Common myeloid progenitor, CD34-positive (primary cell): ENCODE measurements at regions not wholly inside any gene's neighbourhood (a gene's known extent, or its start where the extent isn't known, plus 50 kb on each side); places are given as distances from the start of the nearest gene placed in this dataset.

Experiments used
- CTCF ChIA-PET: fragments of 350-600 bp; sonication (Branson Sonifier 250); formaldehyde crosslinking; loops from one replicate; lab custom pipeline; 2021; ENCODE audit warnings: antibody characterized with exemption; lab: Charles Lee
- POLR2A ChIA-PET: fragments of 350-600 bp; sonication (Branson Sonifier 250); formaldehyde crosslinking; loops from one replicate; lab custom pipeline; 2021; ENCODE audit warnings: antibody characterized with exemption; lab: Charles Lee
- DNase-seq, 3 donors: peaks; one replicate each; pipeline versions ENCODE4 v3.0.0 to v3.0.0-alpha.2; 2013
- H3K27ac ChIP-seq, 2 experiments: 1 replicate in 1 of 2; 2 replicates in 1 of 2; pipeline ENCODE4 v1.7.0; 2013; ENCODE audit warnings: inconsistent platforms in 2 of 2, low read length in 2 of 2, mild to moderate bottlenecking in 2 of 2, low read depth in 1 of 2, moderate library complexity in 1 of 2; ENCODE audit not compliant: severe bottlenecking in 2 of 2, insufficient read depth in 1 of 2, poor library complexity in 1 of 2
- H3K27me3 ChIP-seq, 5 experiments: replicated peaks in 2 of 5; 1 replicate in 3 of 5; 2 replicates in 2 of 5; pipeline versions ENCODE4 v1.6.1 to v1.7.0; 2013; ENCODE audit warnings: low read length in 4 of 5, mild to moderate bottlenecking in 2 of 5, moderate library complexity in 2 of 5, inconsistent platforms in 1 of 5; ENCODE audit not compliant: insufficient read depth in 5 of 5, control insufficient read depth in 4 of 5
- H3K36me3 ChIP-seq, 4 experiments: 1 replicate in 2 of 4; 2 replicates in 2 of 4; pipeline versions ENCODE4 v1.6.1 to v1.7.0; 2013; ENCODE audit warnings: low read length in 3 of 4, control low read depth in 1 of 4, mild to moderate bottlenecking in 1 of 4; ENCODE audit not compliant: control insufficient read depth in 4 of 4, insufficient read depth in 4 of 4
- H3K4me1 ChIP-seq, 4 experiments: 1 replicate in 3 of 4; 2 replicates in 1 of 4; pipeline versions ENCODE4 v1.6.1 to v1.7.1; 2013; ENCODE audit warnings: low read length in 3 of 4, mild to moderate bottlenecking in 3 of 4, control low read depth in 1 of 4, inconsistent platforms in 1 of 4, moderate library complexity in 1 of 4; ENCODE audit not compliant: control insufficient read depth in 4 of 4, insufficient read depth in 4 of 4; ENCODE audit errors: control extremely low read depth in 1 of 4
- H3K4me3 ChIP-seq, 7 experiments: 1 replicate in 4 of 7; 2 replicates in 3 of 7; pipeline versions ENCODE4 v1.5.1 to v1.7.0; 2013; ENCODE audit warnings: mild to moderate bottlenecking in 7 of 7, low read length in 6 of 7, moderate library complexity in 6 of 7, inconsistent platforms in 2 of 7, low read depth in 2 of 7, control low read depth in 1 of 7; ENCODE audit not compliant: insufficient read depth in 4 of 7, control insufficient read depth in 1 of 7; ENCODE audit errors: extremely low read depth in 1 of 7
- H3K9me3 ChIP-seq, 5 experiments: 1 replicate in 4 of 5; 2 replicates in 1 of 5; pipeline versions ENCODE4 v1.6.1 to v1.7.1; 2013; ENCODE audit warnings: low read length in 4 of 5, mild to moderate bottlenecking in 2 of 5, inconsistent platforms in 1 of 5, low read depth in 1 of 5, moderate library complexity in 1 of 5; ENCODE audit not compliant: control insufficient read depth in 4 of 5, insufficient read depth in 2 of 5; ENCODE audit errors: control extremely low read depth in 1 of 5
- WGBS: methylation state at CpG from one replicate; pipeline ENCODE4 v1.1.5; 2013; ENCODE audit not compliant: insufficient coverage; 5-methylcytosine and 5-hydroxymethylcytosine counted together

- Histone ChIP-seq H3K4me1 (no peaks in the 10 kb centered on the region), H3K27me3 (peaks cover 0 to 22% (median 0%) of the 10 kb centered on the region in 5 experiments), H3K4me3 (no peak overlapping the region), H3K27ac (no peak overlapping the region), H3K36me3 (no peaks in the 10 kb centered on the region), H3K9me3 (peaks cover 0 to 3% (median 0%) of the 10 kb centered on the region in 5 experiments)
- DNase-seq, result peak in 1 of 3 donors; percentile 6
- CTCF ChIA-PET, result no interaction called here
- WGBS, result 38% methylated on average over 1 of the region's 2 CpGs
- POLR2A ChIA-PET, result no interaction called here
Measured at GRCh38 chr14:98234208-98234607, 1037.8 kb downstream of the BCL11B start.

DNA sequence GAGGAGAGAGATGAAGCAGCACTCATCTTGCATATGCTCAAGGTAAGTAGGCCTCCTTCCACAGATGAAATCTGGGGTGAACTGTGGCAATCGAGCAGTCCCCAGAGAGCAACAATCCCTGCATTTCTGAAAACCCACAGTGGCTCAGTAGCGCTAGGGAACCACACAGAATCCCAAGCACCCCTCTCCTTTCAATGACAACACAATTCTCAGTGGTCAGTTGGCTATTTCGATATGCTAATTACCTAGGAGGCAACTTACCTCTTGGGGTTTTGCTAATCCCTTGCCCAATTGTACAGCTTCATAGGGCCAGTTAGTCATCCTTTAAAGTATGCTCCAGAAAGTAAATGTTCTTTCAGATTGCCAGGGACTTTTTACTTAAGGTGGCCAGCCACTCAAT, 1035.7 kb downstream of the BCL11B start:
- H3K4me3 ChIP-seq, result no peak overlapping the region
- DNase-seq, result no peak
- no peak overlapping the region for H3K27ac ChIP-seq
- 88% methylated on average over 2 of the region's 3 CpGs for WGBS
- no peaks in the 10 kb centered on the region for H3K4me1 ChIP-seq
- H3K27me3 ChIP-seq, result peaks cover 0 to 22% (median 0%) of the 10 kb centered on the region in 5 experiments
- no peaks in the 10 kb centered on the region for H3K36me3 ChIP-seq
- CTCF ChIA-PET, result no interaction called here
- H3K9me3 ChIP-seq, result peaks cover 0 to 3% (median 0%) of the 10 kb centered on the region in 5 experiments
- POLR2A ChIA-PET, result no interaction called here

DNA sequence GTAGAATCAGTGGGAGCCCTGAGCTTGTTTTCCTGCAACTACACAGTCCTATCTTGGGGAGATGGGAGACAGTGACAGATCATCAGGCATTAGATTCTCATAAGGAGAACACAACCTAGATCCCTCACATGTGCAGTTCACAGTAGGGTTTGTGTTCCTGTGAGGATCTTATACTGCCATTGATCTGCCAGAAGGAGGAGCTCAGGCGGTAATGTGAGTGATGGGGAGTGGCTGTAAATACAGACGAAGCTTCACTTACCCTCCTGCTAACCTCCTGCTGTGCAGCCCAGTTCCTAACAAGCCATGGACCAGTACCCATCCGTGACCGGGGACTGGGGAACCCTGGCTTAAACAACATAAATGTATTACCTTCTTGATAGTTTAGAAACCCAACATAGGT, 1034.1 kb downstream of the BCL11B start:
- Histone ChIP-seq H3K4me3 (no peak overlapping the region), H3K36me3 (no peaks in the 10 kb centered on the region), H3K4me1 (no peaks in the 10 kb centered on the region), H3K9me3 (peaks cover 0 to 3% (median 0%) of the 10 kb centered on the region in 5 experiments), H3K27me3 (peaks cover 0 to 20% (median 0%) of the 10 kb centered on the region in 5 experiments), H3K27ac (no peak overlapping the region)
- DNase-seq, result no peak
- CTCF ChIA-PET, result no interaction called here
- POLR2A ChIA-PET, result no interaction called here
- 94% methylated on average over 3 of the region's 4 CpGs for WGBS

DNA sequence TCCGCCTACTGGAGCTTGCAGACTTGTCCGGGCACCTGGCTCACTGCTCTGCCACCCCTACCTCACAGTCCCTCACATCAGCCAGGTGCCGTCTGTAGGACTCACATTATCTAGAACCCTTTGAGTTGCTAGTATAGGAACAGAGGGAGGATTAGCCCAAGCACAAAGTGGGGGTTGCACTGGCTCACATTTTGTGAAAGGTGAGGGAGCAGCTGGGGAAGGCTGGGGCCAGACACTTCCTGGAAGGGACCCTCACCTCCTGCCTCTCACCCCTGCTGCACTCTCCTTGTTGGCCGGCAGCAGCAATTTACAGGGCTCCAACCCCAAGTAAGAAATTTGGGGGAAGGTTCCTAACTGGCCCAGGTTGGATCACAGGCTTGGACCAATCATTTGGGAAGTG, 1031.6 kb downstream of the BCL11B start:
- DNase-seq, result no peak
- WGBS, result 77% methylated on average over 3 of the region's 4 CpGs
- Histone ChIP-seq H3K36me3 (no peaks in the 10 kb centered on the region), H3K27me3 (peaks cover 0 to 13% (median 0%) of the 10 kb centered on the region in 5 experiments), H3K4me3 (no peak overlapping the region), H3K4me1 (no peaks in the 10 kb centered on the region), H3K27ac (no peak overlapping the region), H3K9me3 (peaks cover 0 to 3% (median 0%) of the 10 kb centered on the region in 5 experiments)
- ChIA-PET CTCF (no interaction called here), POLR2A (no interaction called here)

- 100% methylated on average over 2 of the region's 6 CpGs for WGBS
- ChIA-PET CTCF (no interaction called here), POLR2A (no interaction called here)
- H3K4me1 ChIP-seq, result no peaks in the 10 kb centered on the region
- H3K4me3 ChIP-seq, result no peak overlapping the region
- H3K27me3 ChIP-seq, result peaks cover 0 to 10% (median 0%) of the 10 kb centered on the region in 5 experiments
- no peak for DNase-seq
- H3K36me3 ChIP-seq, result no peaks in the 10 kb centered on the region
- no peaks in the 10 kb centered on the region for H3K9me3 ChIP-seq
- H3K27ac ChIP-seq, result no peak overlapping the region
Measured at GRCh38 chr14:98242903-98243302, 1029.1 kb downstream of the BCL11B start.

GRCh38 chr14:98243332-98243731, 1028.7 kb downstream of the BCL11B start:
- ChIA-PET CTCF (no interaction called here), POLR2A (no interaction called here)
- Histone ChIP-seq H3K4me3 (no peak overlapping the region), H3K27ac (no peak overlapping the region), H3K27me3 (peaks cover 0 to 10% (median 0%) of the 10 kb centered on the region in 5 experiments), H3K36me3 (no peaks in the 10 kb centered on the region), H3K4me1 (no peaks in the 10 kb centered on the region), H3K9me3 (no peaks in the 10 kb centered on the region)
- WGBS, result 93% methylated on average over 2 of the region's 4 CpGs
- no peak for DNase-seq

DNA sequence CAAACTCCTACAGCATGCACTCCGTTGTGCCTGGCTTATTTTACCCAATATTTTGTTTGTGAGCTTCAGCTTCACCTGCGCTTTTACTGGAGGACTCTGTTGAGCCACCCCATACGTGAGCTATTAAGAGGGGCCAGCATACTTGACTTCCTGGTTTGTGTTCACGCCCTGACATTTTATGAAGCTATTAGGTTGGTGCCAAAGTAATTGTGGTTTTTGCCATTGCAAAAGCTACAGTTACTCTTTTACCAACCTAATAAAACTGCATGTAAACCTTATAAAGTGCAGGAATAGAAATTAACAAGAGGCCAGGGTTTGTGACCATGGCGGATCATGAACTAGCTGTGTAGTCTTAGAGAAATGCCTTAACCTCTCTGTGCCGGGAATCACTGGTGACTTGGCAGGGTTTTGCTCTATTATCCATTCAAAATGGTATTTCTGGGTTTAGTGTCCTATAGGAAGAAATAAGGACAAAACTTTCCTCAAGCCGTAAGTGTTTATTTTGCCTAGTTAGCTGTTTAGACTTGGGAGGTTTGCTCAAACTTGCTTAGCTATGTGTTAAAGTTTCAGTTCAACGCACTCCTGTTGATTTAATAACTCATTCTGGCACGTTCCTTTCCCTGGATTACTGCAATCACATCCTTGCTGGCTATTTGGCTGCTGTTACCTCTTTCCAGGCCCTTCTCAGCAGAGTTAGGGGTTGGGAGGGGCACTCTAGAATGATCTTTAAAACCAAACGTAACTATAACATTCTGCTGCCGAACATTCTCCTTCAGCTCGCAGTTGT, 1027.6 kb downstream of the BCL11B start:
- no peaks in the 10 kb centered on the region for H3K4me1 ChIP-seq
- POLR2A ChIA-PET, result no interaction called here
- 93% methylated on average over 9 of the region's 12 CpGs for WGBS
- no peak for DNase-seq
- H3K36me3 ChIP-seq, result no peaks in the 10 kb centered on the region
- CTCF ChIA-PET, result no interaction called here
- H3K4me3 ChIP-seq, result no peak overlapping the region
- no peaks in the 10 kb centered on the region for H3K9me3 ChIP-seq
- peaks cover 0 to 10% (median 0%) of the 10 kb centered on the region in 5 experiments for H3K27me3 ChIP-seq
- no peak overlapping the region for H3K27ac ChIP-seq
